Prostate gland (tissue), 2 donors: ENCODE measurements at regions not wholly inside any gene's neighbourhood (a gene's known extent, or its start where the extent isn't known, plus 50 kb on each side); places are given as distances from the start of the nearest gene placed in this dataset.

Experiments used
- POLR2A ChIP-seq: fragments of 450-650 bp; IDR thresholded peaks from one replicate; pipeline ENCODE4 v1.6.1; 2016; ENCODE audit warnings: antibody characterized with exemption, mild to moderate bottlenecking
- POLR2AphosphoS5 ChIP-seq: sonication (generic); formaldehyde crosslinking; IDR thresholded peaks from one replicate; pipeline ENCODE4 v1.6.1; 2017; ENCODE audit warnings: antibody characterized with exemption
- TF ChIP-seq, protein P1 (sequence below), 4 experiments: fragments of 200-600 bp in 2 of 4; fragments of 450-650 bp in 2 of 4; sonication (generic) in 2 of 4; IDR thresholded peaks; 1 replicate in 3 of 4; 2 replicates in 1 of 4; pipeline ENCODE4 v1.5.1; 2016 to 2019; ENCODE audit warnings: antibody characterized with exemption in 4 of 4, mild to moderate bottlenecking in 2 of 4, moderate library complexity in 2 of 4

DNA sequence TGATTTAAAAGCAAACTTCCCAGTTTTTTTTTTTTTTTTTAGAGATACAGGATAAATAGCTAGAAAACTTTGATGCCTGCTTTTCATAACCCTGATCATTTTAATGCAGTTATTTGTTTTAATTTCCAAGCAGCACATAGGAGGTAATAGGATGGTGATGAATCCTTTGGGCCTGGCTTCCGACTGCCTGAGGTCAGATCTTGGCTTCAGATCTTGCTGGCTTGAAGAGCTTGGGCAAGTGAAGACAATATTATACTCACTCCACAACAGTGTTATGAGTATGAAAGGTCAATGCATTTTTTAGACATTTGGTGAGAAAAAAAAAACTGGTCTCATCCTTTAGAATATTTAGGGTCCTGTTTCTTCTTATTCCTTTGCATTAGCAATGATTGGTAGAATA is 124.8 kb upstream of the PRKCQ start:
- TF ChIP-seq, protein P1, sequence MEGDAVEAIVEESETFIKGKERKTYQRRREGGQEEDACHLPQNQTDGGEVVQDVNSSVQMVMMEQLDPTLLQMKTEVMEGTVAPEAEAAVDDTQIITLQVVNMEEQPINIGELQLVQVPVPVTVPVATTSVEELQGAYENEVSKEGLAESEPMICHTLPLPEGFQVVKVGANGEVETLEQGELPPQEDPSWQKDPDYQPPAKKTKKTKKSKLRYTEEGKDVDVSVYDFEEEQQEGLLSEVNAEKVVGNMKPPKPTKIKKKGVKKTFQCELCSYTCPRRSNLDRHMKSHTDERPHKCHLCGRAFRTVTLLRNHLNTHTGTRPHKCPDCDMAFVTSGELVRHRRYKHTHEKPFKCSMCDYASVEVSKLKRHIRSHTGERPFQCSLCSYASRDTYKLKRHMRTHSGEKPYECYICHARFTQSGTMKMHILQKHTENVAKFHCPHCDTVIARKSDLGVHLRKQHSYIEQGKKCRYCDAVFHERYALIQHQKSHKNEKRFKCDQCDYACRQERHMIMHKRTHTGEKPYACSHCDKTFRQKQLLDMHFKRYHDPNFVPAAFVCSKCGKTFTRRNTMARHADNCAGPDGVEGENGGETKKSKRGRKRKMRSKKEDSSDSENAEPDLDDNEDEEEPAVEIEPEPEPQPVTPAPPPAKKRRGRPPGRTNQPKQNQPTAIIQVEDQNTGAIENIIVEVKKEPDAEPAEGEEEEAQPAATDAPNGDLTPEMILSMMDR (IDR thresholded peaks at IDR 0.05) = no peak
- TF ChIP-seq POLR2A (no peak), POLR2AphosphoS5 (no peak)
